NCI-H446 treated with DMSO at 0.1 percent for 48 hours (cell line): ENCODE measurements at regions not wholly inside any gene's neighbourhood (a gene's known extent, or its start where the extent isn't known, plus 50 kb on each side); places are given as distances from the start of the nearest gene placed in this dataset.

Experiments
- DNase-seq: peaks from one replicate; lab custom pipeline; 2025; lab: John Stamatoyannopoulos, UW

GRCh38 chr2:550860-551567 is 126.2 kb downstream of the TMEM18 start:
- no peak for DNase-seq

DNA sequence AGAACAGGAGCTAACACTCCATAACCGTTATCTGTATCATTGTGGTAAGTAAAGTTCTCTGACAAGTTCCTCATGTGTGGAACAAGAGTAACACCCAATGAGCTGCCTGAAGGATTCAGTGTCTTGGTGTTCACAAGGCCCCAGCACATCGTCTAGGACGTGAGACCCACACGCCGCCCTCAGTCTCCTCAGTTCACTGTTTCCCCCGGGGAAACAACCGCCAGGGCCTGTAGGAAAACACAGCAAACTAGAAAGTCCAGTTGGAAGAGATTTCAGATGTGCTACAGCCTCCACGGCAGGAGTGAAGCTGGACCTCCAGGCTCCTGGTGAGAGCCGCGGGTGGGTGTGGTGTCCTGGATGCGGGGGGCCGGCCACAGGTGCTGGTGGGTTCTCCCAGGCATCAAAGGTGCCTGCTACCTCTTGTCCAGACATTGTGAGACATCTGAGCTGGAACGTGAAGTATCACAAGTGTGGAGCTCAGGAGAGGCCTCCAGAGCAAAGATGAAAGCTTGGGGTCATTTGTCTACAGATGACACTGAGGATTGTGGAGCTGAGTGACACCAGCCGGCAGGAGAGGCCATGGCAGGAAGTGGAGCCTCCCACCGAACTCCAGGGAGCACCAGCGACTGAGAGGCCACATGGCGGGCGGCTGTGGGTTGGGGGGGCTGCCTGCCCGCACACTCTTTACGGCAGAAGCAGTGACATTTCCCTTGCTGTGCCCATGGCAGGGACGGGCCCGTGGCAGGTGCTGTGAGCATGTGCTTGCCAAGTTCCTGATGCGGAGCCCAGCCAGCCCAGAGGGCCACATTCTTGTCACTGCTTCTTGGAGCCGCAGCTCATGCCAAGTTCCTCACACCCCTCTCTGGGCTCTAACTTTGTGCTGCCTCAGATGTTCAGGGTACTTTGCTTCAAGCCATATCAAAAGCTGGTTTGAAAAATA is 131.2 kb downstream of the TMEM18 start:
- DNase-seq, result no peak

GRCh38 chr2:545228-545627 is 132.0 kb downstream of the TMEM18 start:
- no peak for DNase-seq

DNA sequence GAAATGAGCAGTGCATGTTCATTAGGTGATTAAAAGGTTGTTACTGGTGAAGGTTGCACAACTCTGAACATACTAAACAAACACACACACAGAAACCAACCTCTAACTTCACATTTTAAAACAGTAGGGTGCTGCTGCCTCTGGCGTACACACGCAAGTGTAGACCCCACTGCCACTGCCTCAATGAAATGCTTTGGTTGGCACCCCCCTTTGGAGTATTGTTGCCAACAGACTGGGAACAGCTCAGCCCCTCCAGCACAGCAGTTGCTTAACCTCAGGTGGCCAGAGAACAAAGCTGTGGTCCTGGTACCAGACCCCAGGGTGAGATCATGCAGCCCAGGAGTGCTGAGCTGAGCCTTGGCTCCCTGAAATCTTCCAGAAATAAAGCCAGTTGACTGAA is 138.6 kb downstream of the TMEM18 start:
- no peak for DNase-seq

DNA sequence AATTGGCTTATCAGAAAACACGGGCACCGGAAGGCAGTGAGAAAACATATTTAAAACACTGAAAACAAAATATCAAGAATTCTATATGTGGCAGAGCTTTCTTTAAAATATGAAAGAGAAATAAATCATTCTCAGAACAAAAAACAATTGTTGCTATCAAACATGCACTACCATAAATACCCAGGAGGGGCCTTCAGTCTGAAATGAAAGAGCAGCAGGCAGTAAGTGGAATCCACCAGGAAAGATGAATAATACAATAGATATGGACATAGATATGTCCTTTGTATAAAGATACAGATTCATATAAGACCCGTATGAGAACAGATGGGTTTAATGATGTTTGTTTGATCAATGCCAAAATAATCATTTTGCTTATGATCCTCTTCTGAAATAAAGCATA is 142.0 kb downstream of the TMEM18 start:
- DNase-seq, result no peak

DNA sequence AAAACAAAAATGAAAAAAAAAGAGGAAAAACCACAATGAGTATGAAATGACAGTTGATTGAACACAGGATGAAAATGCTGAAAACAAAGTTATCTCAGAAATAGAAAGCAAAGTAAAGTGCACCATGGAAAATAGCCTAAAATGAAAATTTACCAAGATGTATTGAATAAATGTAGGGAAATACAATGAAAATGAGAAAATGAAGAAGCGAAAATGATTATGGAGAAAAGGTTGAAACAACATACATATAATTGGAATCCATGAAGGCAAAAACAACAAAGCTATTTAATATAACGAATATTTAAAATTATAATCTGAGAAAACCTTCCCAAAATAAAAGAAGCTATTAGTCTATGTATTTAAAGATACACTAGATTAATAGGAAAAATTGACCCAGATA is 147.4 kb downstream of the TMEM18 start:
- DNase-seq, result no peak

DNA sequence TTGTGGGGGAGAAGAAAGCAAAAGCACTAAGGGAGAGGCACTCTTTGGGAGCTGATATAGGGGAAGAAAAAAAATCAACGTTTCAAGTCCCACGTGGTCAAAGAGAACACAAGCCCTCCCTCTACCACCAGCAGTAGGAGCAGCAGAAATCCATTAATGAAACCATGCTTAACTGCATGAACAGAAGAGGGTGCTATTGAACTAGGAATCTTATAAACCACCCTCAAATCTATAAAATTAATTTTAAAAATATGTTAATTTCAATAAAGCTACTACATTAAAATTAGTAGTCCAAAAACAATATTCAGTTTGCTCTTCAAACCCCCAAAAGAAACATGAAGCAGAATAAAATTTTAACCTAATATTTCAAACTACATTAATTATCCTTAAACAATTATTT is 147.8 kb downstream of the TMEM18 start:
- DNase-seq, result peak; percentile 7

DNA sequence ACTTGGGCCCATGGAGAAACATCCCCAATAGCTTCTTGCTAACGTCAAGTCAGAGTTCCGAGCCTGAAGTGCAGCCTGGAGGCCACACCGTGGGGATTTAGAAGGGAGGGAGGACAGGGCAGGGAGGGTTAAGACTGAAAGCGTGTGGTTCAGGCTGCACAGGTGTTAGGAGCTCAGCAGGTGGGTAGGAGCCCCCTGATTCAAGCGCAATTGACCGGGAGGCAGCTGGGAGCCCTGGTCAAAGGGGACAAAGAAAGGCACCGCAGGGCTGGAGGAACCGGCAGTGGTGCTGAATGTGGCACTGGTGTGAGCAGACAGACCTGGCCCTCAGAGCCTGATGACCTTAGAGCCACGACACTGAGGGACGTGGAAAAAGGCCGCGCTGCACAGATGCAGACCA is 149.6 kb downstream of the TMEM18 start:
- DNase-seq, result no peak

DNA sequence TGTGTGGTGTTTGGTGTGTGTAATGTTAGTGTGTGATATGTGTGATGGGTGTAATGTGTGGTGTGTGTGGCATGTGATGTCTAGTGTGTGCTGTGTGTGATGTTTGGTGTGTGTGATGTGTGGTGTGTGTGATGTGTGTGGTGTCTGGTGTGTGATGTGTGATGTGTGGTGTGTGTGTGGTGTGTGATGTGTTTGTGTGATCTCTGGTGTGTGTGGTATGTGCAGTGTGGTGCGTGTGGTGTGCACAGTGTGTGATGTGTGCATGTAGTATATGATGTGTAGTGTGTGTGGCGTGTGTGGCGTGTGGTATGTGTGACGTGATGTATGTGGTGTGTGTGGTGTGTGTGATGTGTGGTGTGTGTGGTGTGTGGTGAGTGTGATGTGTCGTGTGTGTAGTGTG is 150.3 kb downstream of the TMEM18 start:
- DNase-seq, result no peak

DNA sequence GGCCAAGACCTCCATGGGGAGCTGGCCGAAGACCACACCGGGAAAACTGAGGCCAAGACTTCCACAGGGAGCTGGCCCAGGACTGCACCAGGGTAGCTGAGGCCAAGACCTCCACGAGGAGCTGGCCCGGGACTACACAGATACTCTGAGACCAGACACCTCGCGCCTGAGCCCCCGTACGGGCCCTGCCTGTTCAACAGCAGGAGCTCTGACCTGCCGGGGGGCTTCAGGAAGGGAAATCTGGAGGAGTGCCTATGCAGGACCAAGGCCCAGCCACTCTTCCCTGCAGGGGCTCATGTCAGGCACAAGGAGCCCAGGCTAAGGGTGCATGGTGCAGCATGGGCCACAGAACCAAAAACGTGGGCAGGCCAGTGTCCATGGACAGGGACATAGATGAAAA is 151.6 kb downstream of the TMEM18 start:
- DNase-seq, result no peak

DNA sequence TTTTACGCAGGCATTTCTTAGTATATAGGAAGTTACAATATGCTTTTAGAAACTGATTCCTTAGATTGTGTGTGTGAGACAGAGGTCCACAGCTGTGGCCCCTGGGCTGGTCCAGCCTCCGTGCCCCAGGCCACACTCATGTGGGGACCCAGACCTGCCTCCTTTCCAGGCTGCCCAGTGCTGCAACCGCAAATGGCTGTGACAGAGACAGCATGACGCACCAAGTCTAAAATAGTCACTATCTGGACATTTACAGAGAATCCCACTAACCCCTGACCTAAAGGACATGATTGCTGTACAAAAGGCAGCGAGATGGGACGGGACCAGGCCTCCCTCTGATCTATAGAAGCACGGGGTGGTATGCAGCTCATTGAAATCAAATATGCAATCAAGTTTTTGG is 152.2 kb downstream of the TMEM18 start:
- no peak for DNase-seq

GRCh38 chr2:524442-524841 is 152.8 kb downstream of the TMEM18 start:
- no peak for DNase-seq

- DNase-seq, result no peak
Measured at GRCh38 chr2:523698-524270, 153.4 kb downstream of the TMEM18 start.

DNA sequence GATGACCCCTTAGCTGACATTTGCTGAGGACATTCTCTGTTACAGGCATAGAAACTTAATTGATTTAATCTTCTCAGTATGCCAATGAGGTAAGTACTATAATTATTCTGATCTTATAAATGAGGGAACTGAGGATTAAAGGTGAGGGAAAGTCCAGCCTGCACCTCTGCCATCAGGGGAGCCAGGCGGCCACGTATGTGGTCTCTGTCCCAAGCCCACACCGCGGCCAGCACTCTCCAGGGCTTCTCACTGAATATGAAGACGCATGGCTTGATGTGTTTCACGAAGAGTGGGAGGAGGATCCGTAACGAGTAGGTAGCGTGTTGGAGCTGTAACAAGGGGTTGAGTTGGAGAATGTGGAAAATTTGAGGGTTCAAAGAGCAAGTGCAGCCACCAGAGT is 154.4 kb downstream of the TMEM18 start:
- no peak for DNase-seq

GRCh38 chr2:521853-522530 is 155.2 kb downstream of the TMEM18 start:
- no peak for DNase-seq

DNA sequence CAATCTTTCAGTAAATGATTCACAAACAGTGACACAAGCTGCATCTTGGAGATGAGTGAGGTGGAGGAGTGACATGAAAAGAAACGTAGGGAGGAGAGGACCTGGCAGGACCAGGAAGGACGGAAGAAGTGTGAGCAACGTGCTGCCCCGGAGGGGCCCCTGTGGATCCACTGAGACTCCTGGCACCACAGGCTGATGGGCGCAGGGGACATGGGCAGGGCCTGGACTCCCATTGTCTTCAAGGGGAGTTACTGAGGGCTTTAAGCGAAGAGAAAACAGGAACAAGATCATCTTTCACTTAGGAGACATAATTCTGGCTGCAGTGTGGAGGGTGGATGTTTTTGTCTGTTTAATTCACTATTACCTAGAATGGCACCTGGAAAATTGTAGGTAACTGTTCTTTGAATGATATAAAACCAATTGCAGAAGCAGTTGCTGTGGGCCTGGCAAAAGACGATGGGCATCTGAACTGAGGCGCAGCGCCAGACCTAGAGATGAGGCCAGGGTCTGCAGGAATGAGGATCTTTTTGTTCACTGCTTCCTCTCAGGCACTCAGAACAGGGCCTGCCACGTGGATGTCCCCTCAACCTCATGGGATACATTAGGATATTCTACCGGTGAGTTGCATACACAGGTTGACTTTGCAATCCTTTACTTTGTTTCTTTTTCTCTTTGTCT is 156.4 kb downstream of the TMEM18 start:
- no peak for DNase-seq

DNA sequence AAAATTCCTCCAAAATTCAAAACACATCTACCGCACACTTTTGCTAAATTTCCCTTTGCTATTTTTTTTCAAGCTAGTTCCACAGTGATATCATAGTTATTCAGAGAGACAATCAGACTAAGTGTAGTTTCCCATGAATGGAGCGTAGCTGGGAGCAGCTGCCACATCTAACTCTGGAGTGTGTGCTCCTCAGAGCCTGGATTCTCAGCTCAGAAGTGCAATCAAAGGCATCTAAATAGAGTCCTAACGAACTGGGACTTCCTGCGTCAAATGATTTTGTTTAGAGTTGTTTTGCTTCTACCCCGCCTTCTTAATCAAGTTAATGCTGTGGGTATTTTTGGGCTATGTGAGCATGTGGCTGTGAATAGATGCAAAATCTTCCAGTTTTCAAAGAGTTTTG is 160.3 kb downstream of the TMEM18 start:
- no peak for DNase-seq

GRCh38 chr2:516131-516530 is 161.1 kb downstream of the TMEM18 start:
- DNase-seq, result no peak

DNA sequence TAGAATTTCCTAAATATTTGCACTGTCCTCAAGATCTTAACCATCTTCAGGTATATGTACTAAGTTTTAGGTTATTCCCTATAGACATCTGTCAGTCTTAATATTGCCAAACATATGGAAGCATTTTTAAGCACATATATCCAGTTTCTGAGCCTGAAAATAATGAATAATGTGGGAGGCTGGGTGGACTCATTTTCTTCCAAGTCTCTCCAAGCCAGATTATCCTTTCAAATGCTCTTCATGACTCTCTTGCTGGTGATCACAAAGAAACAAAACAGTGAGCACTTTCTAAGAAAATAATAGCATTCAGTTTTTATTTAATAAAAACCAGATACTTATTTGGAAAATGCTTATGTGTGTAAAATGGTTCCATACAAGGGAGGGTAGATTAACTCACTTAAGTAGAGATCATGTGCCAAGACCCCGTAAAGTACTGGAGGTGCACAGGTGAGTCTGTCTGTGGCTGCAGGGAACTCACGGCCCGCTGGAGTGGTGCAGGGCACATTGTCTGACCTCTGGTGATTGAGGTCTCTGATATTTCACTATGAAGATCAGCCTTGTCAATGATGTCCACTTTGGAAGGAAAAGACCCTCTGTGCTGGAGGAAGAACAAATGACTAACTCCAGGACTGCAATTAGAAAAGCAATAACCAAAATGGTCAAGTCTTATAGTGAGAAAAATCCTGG is 161.6 kb downstream of the TMEM18 start:
- DNase-seq, result no peak

- no peak for DNase-seq
Measured at GRCh38 chr2:513981-514706, 163.1 kb downstream of the TMEM18 start.

DNA sequence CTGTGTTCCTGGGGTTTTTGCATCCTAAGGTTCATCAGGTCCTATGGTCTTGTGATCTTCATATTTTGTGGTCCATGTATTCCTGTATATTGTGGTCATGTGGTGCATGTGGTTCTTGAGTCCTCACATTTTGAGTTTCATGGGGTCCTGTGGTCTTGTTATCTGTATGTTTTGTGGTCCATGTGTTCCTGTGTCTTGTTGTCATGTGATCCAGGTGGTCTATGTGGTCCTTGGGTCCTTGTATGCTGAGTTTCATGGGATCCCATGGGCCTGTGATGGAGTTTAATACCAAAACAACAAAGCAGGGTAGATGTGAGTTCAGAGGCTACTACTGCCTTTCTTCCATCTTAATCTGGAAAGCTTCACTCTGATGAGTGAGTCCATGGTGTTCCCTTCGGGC is 166.4 kb downstream of the TMEM18 start:
- DNase-seq, result no peak
